Upper lobe of right lung (tissue), 1 donor: ENCODE measurements at regions not wholly inside any gene's neighbourhood (a gene's known extent, or its start where the extent isn't known, plus 50 kb on each side); places are given as distances from the start of the nearest gene placed in this dataset.

Source experiments
- ATAC-seq: fragments of 200-7000 bp; cut with Tn5 transposase; one replicate; pipeline ENCODE4 v1.9.1; 2020; ENCODE audit warnings: mild to moderate bottlenecking, moderate library complexity
- DNase-seq: peaks from one replicate; pipeline ENCODE4 v3.0.0-alpha.2; 2020
- H3K27ac ChIP-seq: fragments of 200-600 bp; one replicate; pipeline ENCODE4 v1.8.0; 2022
- H3K27me3 ChIP-seq: fragments of 200-600 bp; one replicate; pipeline ENCODE4 v1.8.0; 2022; ENCODE audit warnings: mild to moderate bottlenecking
- H3K36me3 ChIP-seq: fragments of 200-600 bp; one replicate; pipeline ENCODE4 v1.8.0; 2022
- H3K4me1 ChIP-seq: fragments of 200-600 bp; one replicate; pipeline ENCODE4 v1.8.0; 2022
- H3K4me3 ChIP-seq: fragments of 200-600 bp; one replicate; pipeline ENCODE4 v1.8.0; 2022; ENCODE audit warnings: mild to moderate bottlenecking
- H3K9me3 ChIP-seq: fragments of 200-600 bp; one replicate; pipeline ENCODE4 v1.8.0; 2022
- intact Hi-C: fragments of 100-400 bp; cut with DNase I; formaldehyde crosslinking; loops from one replicate; pipeline ENCODE4 v1.11.0; 2022
- TF ChIP-seq, protein P1 (sequence below): fragments of 200-600 bp; IDR thresholded peaks from one replicate; pipeline ENCODE4 v1.8.0; 2022; ENCODE audit warnings: antibody characterized with exemption
- donor health status: DM: no; HTN: yes; CAD: no; lungs with severe emphysema.

DNA sequence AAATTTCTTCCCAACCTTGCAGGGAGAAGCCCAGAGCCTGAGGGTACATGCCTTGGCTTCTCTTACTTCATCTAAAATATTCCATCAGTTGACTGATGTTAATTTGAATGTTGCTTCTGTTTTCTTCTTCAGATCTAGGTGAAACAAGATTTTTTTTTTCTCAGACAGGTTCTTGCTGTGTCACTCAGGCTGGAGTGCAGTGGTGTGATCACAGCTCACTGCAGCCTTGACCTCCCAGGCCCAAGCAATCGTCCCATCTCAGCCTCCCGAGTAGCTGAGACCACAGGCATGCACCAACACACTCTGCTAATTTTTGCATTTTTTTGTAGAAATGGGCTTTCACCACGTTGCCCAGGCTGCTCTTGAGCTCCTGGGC lies 62.1 kb upstream of the KLF3 start:
- no peak for ATAC-seq
- Histone ChIP-seq H3K36me3 (no peaks in the 10 kb centered on the region), H3K4me1 (peaks cover 21% of the 10 kb centered on the region), H3K9me3 (no peaks in the 10 kb centered on the region), H3K4me3 (no peak overlapping the region), H3K27ac (no peak overlapping the region), H3K27me3 (no peaks in the 10 kb centered on the region)
- TF ChIP-seq, protein P1, sequence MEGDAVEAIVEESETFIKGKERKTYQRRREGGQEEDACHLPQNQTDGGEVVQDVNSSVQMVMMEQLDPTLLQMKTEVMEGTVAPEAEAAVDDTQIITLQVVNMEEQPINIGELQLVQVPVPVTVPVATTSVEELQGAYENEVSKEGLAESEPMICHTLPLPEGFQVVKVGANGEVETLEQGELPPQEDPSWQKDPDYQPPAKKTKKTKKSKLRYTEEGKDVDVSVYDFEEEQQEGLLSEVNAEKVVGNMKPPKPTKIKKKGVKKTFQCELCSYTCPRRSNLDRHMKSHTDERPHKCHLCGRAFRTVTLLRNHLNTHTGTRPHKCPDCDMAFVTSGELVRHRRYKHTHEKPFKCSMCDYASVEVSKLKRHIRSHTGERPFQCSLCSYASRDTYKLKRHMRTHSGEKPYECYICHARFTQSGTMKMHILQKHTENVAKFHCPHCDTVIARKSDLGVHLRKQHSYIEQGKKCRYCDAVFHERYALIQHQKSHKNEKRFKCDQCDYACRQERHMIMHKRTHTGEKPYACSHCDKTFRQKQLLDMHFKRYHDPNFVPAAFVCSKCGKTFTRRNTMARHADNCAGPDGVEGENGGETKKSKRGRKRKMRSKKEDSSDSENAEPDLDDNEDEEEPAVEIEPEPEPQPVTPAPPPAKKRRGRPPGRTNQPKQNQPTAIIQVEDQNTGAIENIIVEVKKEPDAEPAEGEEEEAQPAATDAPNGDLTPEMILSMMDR: no peak
- DNase-seq: no peak
- intact Hi-C loops: no loop called here

DNA sequence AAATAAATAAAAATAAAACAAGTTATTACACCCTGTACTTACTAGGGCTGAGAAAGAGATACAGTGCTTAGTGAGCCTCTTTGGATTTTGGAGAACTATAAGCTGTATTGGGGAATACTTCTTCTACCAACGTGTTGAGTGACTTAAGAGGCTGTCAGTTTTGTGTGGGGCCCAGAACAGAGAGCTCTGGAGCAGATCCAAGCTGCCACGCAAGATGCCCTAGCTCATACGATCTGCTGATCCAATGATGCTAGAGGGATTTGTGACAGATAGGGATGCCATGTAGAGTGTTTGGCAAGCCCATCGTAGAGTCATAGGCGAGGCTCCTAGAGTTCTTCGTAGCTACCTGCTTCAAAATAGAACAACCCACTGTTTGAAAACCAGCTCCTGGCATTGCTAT lies 60.3 kb upstream of the KLF3 start:
- no peak overlapping the region for H3K4me3 ChIP-seq
- H3K27me3 ChIP-seq: no peaks in the 10 kb centered on the region
- H3K27ac ChIP-seq: no peak overlapping the region
- ATAC-seq: no peak
- intact Hi-C loops: no loop called here
- no peaks in the 10 kb centered on the region for H3K9me3 ChIP-seq
- H3K4me1 ChIP-seq: peaks cover 21% of the 10 kb centered on the region
- TF ChIP-seq, protein P1: no peak
- no peaks in the 10 kb centered on the region for H3K36me3 ChIP-seq
- no peak for DNase-seq

DNA sequence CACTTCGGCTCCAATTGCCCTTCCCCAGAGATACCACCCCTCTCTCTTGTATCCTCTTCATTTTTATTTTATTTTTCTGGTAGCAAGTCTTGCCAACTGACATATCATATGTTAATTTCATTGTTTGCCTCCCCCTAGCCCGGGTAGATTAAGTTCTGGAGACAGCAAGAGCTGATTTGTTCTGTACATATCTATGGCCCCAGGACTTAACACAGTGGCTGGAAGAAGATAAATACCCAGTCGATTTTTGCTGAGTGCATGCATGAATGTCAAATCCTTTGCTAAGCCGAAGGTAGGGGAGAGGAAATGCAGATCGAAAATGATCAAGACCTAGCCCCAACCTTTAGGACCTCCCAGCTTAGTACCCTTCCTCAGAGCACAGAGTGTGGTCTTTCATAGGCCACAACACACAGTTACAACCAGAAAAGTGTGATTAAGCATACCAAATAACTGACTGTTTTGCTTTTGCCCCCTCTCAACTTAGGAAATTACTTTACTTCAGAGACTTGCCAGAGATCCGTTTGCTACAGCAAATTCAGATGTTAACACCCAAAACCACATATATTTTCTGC lies 58.7 kb upstream of the KLF3 start:
- DNase-seq (no peak), ATAC-seq (no peak)
- H3K36me3 ChIP-seq: no peaks in the 10 kb centered on the region
- no peaks in the 10 kb centered on the region for H3K27me3 ChIP-seq
- H3K4me3 ChIP-seq: no peak overlapping the region
- peaks cover 28% of the 10 kb centered on the region for H3K4me1 ChIP-seq
- peak overlapping the region; percentile 28 for H3K27ac ChIP-seq
- no peaks in the 10 kb centered on the region for H3K9me3 ChIP-seq
- intact Hi-C loops: no loop called here
- TF ChIP-seq, protein P1: no peak

DNA sequence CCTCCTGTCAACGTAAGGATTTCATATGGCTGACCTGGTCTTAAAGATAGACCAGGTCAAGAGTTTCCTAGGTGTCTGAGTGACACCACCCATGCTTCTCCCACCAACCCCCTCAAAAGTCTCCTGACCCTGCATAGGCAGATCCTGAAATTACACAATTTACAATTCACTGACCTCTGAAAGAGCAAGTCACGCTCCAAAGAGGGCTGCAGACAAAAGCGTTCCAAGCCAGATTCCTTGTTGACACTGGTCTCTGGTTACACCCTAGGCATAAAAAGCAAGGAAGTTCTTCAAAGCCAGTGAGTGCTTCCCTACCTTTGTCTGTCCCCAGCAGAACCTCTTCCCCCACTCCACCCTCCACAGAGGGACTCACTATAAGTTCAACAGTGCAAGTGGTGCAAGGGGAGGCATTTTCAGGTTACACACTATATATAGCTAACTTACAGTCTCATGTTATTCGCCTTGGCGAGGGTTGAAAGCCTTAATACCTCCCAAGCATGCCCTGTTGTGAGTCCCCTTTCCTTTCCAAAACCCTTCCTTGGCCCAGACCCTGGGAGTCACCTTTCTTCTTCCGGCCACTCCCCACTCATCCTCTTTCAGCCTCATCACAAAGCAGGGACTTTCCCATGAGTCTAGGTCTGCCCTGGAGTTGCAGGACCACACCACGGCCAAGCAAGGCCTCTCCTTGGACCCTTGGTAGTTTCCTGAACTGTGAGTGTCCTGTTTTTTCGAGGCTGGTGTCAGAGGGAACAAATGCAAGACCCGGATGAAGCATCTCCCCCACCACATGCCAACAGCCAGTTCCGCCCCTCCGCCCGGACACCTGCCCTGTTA lies 58.0 kb upstream of the KLF3 start:
- Histone ChIP-seq H3K36me3 (no peaks in the 10 kb centered on the region), H3K27ac (no peak overlapping the region), H3K4me1 (peaks cover 27% of the 10 kb centered on the region), H3K9me3 (no peaks in the 10 kb centered on the region), H3K27me3 (no peaks in the 10 kb centered on the region), H3K4me3 (no peak overlapping the region)
- DNase-seq (no peak), ATAC-seq (peak; percentile 31)
- TF ChIP-seq, protein P1: no peak
- intact Hi-C loops: no loop called here

DNA sequence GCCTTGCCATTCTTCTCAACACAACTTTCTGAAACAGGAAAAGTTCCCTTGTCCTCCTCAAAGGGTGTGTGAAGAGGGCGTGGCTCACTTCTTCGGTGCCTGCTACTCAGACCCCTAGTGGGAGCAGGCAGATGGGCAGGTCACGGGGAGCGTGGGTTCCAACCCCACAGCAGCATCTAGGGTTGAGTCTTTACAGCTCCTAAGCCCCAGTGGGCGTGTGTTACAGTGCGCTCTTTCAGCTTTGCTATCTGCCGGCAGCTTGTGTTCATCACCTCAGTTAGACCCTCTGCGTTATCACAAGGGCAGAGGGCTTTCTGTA lies 57.5 kb upstream of the KLF3 start:
- intact Hi-C loops: no loop called here
- ATAC-seq (no peak), DNase-seq (no peak)
- Histone ChIP-seq H3K4me3 (no peak overlapping the region), H3K27me3 (no peaks in the 10 kb centered on the region), H3K9me3 (no peaks in the 10 kb centered on the region), H3K36me3 (no peaks in the 10 kb centered on the region), H3K4me1 (peaks cover 28% of the 10 kb centered on the region), H3K27ac (no peak overlapping the region)
- TF ChIP-seq, protein P1: no peak
